MCF 10A (cell line): ENCODE measurements at regions not wholly inside any gene's neighbourhood (a gene's known extent, or its start where the extent isn't known, plus 50 kb on each side); places are given as distances from the start of the nearest gene placed in this dataset.
"Not testable (repeated sequence)": the region's sequence is repeated elsewhere in the genome, so short reads cannot be mapped to it uniquely, and the experiment has no call there.

Experiments used
- BruUV-seq: library from RNA; stranded (reverse); fragments of 400-500 nt; replicated peaks from 2 replicates; lab custom pipeline; 2021; lab: Mats Ljungman, UMichigan
- CTCF ChIA-PET: fragments of 300-600 bp; sonication (Branson Sonifier 250); formaldehyde crosslinking; extraction: SDS; loops from one replicate; lab custom pipeline; 2021; ENCODE audit warnings: antibody characterized with exemption, inconsistent platforms; lab: Yijun Ruan, JAX
- POLR2A ChIA-PET: fragments of 300-600, 350-650 bp; sonication (Branson Sonifier 250); formaldehyde crosslinking; extraction: SDS; loops from one replicate; lab custom pipeline; 2020; ENCODE audit warnings: antibody characterized with exemption, inconsistent platforms; lab: Yijun Ruan, JAX
- DNase-seq: peaks from one replicate; pipeline ENCODE4 v3.0.0-alpha.2; 2018; ENCODE audit not compliant: unreplicated experiment
- H3K27ac Mint-ChIP-seq: one replicate; pipeline ENCODE4 v1.8.0; 2022; ENCODE audit warnings: mild to moderate bottlenecking, low read depth, mixed read lengths; ENCODE audit not compliant: unreplicated experiment
- H3K27me3 Mint-ChIP-seq: one replicate; pipeline ENCODE4 v1.8.0; 2022; ENCODE audit warnings: mixed read lengths; ENCODE audit not compliant: insufficient read depth, unreplicated experiment
- H3K36me3 Mint-ChIP-seq: one replicate; pipeline ENCODE4 v1.8.0; 2022; ENCODE audit warnings: mild to moderate bottlenecking, moderate library complexity, mixed read lengths; ENCODE audit not compliant: insufficient read depth, unreplicated experiment
- H3K4me1 Mint-ChIP-seq: one replicate; pipeline ENCODE4 v1.8.0; 2022; ENCODE audit warnings: mixed read lengths; ENCODE audit not compliant: insufficient read depth, unreplicated experiment
- H3K4me3 Mint-ChIP-seq: one replicate; pipeline ENCODE4 v1.8.0; 2022; ENCODE audit warnings: mild to moderate bottlenecking, moderate library complexity, mixed read lengths; ENCODE audit not compliant: unreplicated experiment
- H3K9me3 Mint-ChIP-seq: one replicate; pipeline ENCODE4 v1.8.0; 2022; ENCODE audit warnings: mixed read lengths; ENCODE audit not compliant: unreplicated experiment
- intact Hi-C: fragments of 100-400 bp; cut with micrococcal nuclease; formaldehyde crosslinking; loops from 2 replicates; pipeline ENCODE4 v1.14.1; 2022
- TF ChIP-seq, protein P1 (sequence below): fragments of 200-600 bp; IDR thresholded peaks from one replicate; pipeline ENCODE4 v1.8.0; 2022; ENCODE audit warnings: antibody characterized with exemption, mild to moderate bottlenecking; ENCODE audit not compliant: unreplicated experiment

DNA sequence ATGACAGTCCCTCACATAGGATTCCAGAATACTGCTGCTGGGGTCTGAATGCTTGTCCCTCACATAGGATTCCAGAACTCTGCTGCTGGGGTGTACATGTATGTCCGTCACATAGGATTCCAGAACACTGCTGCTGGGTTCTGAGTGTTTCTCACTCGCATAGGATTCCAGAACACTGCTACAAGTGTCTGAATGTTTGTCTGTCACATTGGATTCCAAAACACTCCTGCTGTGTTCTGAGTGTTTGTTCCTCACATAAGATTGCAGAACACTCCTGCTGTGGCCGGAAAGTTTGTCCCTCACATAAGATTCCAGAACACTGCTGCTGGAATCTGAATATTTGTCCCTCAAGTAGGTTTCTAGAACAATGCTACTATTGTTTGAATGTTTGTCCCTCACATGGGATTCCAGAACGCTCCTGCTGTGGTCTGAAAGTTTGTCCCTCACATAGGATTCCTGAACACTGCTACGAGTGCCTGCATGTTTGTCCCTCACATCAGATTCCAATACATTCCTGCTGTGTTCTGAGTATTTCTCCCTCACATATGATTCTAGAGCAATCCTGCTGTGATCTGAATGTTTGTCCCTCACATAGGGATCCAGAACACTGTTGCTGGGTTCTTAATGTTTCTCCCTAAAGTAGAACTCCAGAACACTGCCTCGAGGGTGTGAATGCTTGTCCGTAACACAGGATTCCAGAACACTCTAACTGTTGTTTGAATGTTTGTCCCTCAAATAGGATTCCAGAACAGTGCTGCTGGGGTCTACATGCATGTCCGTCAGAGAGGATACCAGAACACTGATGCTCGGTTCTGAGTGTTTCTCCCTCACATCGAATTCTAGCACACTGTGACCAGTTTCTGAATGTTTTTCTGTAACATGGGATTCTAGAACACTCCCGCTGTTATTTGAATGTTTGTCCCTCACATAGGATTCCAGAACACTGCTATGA, 200.4 kb downstream of the FOXD4L6 start:
- no peak overlapping the region for H3K4me3 Mint-ChIP-seq
- H3K9me3 Mint-ChIP-seq, result peaks cover 34% of the 10 kb centered on the region
- CTCF ChIA-PET, result no interaction called here
- H3K27me3 Mint-ChIP-seq, result no peaks in the 10 kb centered on the region
- no peaks in the 10 kb centered on the region for H3K4me1 Mint-ChIP-seq
- H3K36me3 Mint-ChIP-seq, result no peaks in the 10 kb centered on the region
- DNase-seq, result no peak
- intact Hi-C loops, result no loop called here
- POLR2A ChIA-PET, result no interaction called here
- H3K27ac Mint-ChIP-seq, result no peak overlapping the region
- TF ChIP-seq, protein P1, sequence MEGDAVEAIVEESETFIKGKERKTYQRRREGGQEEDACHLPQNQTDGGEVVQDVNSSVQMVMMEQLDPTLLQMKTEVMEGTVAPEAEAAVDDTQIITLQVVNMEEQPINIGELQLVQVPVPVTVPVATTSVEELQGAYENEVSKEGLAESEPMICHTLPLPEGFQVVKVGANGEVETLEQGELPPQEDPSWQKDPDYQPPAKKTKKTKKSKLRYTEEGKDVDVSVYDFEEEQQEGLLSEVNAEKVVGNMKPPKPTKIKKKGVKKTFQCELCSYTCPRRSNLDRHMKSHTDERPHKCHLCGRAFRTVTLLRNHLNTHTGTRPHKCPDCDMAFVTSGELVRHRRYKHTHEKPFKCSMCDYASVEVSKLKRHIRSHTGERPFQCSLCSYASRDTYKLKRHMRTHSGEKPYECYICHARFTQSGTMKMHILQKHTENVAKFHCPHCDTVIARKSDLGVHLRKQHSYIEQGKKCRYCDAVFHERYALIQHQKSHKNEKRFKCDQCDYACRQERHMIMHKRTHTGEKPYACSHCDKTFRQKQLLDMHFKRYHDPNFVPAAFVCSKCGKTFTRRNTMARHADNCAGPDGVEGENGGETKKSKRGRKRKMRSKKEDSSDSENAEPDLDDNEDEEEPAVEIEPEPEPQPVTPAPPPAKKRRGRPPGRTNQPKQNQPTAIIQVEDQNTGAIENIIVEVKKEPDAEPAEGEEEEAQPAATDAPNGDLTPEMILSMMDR, result no peak
- no TSS peak for BruUV-seq

DNA sequence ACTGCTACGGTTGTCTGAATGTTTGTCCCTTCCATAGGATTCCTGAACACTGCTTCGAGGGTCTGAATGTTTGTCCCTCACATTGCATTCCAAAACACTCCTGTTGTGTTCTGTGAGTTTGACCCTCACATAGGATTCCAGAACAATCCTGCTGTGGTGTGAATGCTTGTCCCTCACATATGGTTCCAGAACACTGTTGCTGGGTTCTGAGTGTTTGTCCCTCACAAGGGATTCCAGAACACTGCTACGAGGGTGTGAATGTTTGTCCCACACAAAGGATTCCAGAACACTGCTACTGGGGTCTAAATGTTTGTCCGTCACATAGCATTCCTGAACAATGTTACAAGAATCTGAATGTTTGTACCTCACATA, 201.2 kb downstream of the FOXD4L6 start:
- no peak overlapping the region for H3K27ac Mint-ChIP-seq
- H3K9me3 Mint-ChIP-seq, result peaks cover 43% of the 10 kb centered on the region
- BruUV-seq, result no TSS peak
- no peaks in the 10 kb centered on the region for H3K36me3 Mint-ChIP-seq
- no peaks in the 10 kb centered on the region for H3K27me3 Mint-ChIP-seq
- H3K4me3 Mint-ChIP-seq, result no peak overlapping the region
- ChIA-PET POLR2A (no interaction called here), CTCF (no interaction called here)
- intact Hi-C loops, result no loop called here
- H3K4me1 Mint-ChIP-seq, result no peaks in the 10 kb centered on the region
- TF ChIP-seq, protein P1, result no peak
- DNase-seq, result no peak

- Mint-ChIP-seq H3K27me3 (no peaks in the 10 kb centered on the region), H3K36me3 (no peaks in the 10 kb centered on the region), H3K4me1 (no peaks in the 10 kb centered on the region), H3K27ac (no peak overlapping the region), H3K4me3 (no peak overlapping the region), H3K9me3 (peaks cover 41% of the 10 kb centered on the region)
- DNase-seq, result no peak
- BruUV-seq, result no TSS peak
- TF ChIP-seq, protein P1, result no peak
- intact Hi-C loops, result no loop called here
- ChIA-PET POLR2A (no interaction called here), CTCF (no interaction called here)
These were observed 201.8 kb downstream of the FOXD4L6 start for GRCh38 chr9:40926404-40927259.

- POLR2A ChIA-PET, result no interaction called here
- CTCF ChIA-PET, result no interaction called here
- TF ChIP-seq, protein P1, result no peak
- Mint-ChIP-seq H3K9me3 (peaks cover 40% of the 10 kb centered on the region), H3K4me1 (no peaks in the 10 kb centered on the region), H3K4me3 (no peak overlapping the region), H3K27ac (no peak overlapping the region), H3K36me3 (no peaks in the 10 kb centered on the region), H3K27me3 (no peaks in the 10 kb centered on the region)
- intact Hi-C loops, result no loop called here
- no TSS peak for BruUV-seq
- DNase-seq, result no peak
These were observed 203.3 kb downstream of the FOXD4L6 start for GRCh38 chr9:40925149-40925548.

DNA sequence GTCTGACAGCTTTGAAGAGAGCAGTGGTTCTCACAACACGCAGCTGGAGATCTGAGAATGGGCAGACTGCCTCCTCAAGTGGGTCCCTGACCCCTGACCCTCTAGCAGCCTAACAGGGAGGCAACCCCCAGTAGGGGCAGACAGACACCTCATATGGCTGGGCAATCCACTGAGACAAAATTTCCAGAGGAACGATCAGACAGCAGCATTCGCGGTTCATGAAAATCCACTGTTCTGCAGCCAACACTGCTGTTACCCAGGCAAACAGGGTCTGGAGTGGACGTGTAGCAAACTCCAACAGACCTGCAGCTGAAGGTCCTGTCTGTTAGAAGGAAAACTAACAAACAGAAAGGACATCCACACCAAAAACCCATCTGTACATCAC, 212.1 kb downstream of the FOXD4L6 start:
- H3K4me1 Mint-ChIP-seq, CTCF ChIA-PET, POLR2A ChIA-PET, H3K27ac Mint-ChIP-seq, DNase-seq, intact Hi-C loops, BruUV-seq, H3K27me3 Mint-ChIP-seq, H3K4me3 Mint-ChIP-seq, H3K36me3 Mint-ChIP-seq: not testable (repeated sequence)
- H3K9me3 Mint-ChIP-seq, result peaks cover 49% of the 10 kb centered on the region
